CD4-positive, alpha-beta memory T cell (primary cell): ENCODE measurements at regions not wholly inside any gene's neighbourhood (a gene's known extent, or its start where the extent isn't known, plus 50 kb on each side); places are given as distances from the start of the nearest gene placed in this dataset.

Experiments used
- CTCF ChIA-PET: fragments of 350-600 bp; sonication (Branson Sonifier 250); formaldehyde crosslinking; loops from one replicate; lab custom pipeline; 2021; ENCODE audit warnings: inconsistent platforms; ENCODE audit not compliant: partially characterized antibody; lab: Charles Lee
- POLR2A ChIA-PET: fragments of 350-600 bp; sonication (Branson Sonifier 250); formaldehyde crosslinking; loops from one replicate; lab custom pipeline; 2021; ENCODE audit not compliant: partially characterized antibody; lab: Charles Lee
- DNase-seq, 5 donors: peaks; one replicate each; pipeline versions ENCODE4 v3.0.0 to v3.0.0-alpha.2; 2020 to 2022; ENCODE audit warnings: mixed read lengths in 1 of 5
- H3K27ac ChIP-seq: one replicate; pipeline ENCODE4 v1.7.0; 2013; ENCODE audit warnings: low read depth, low read length
- H3K27me3 ChIP-seq: 2 replicates; pipeline ENCODE4 v1.7.0; 2013; ENCODE audit warnings: mild to moderate bottlenecking, low read length, moderate library complexity; ENCODE audit not compliant: insufficient read depth
- H3K36me3 ChIP-seq: 2 replicates; pipeline ENCODE4 v1.7.0; 2013; ENCODE audit warnings: mild to moderate bottlenecking, low read length, moderate library complexity; ENCODE audit not compliant: insufficient read depth
- H3K4me1 ChIP-seq: 2 replicates; pipeline ENCODE4 v1.7.0; 2013; ENCODE audit warnings: mild to moderate bottlenecking, low read length, moderate library complexity; ENCODE audit not compliant: insufficient read depth
- H3K4me3 ChIP-seq, 2 donors: one replicate each; pipeline ENCODE4 v1.7.0; 2013; ENCODE audit warnings: low read length in 2 of 2, mild to moderate bottlenecking in 1 of 2
- H3K9me3 ChIP-seq, 2 donors: one replicate each; pipeline ENCODE4 v1.7.0; 2013; ENCODE audit warnings: low read length in 2 of 2, control low read depth in 1 of 2; ENCODE audit not compliant: control insufficient read depth in 1 of 2
- H3K27ac Mint-ChIP-seq, 7 donors: one replicate each; pipeline ENCODE4 v1.8.0; 2020 to 2021; ENCODE audit warnings: mixed read lengths in 7 of 7, mild to moderate bottlenecking in 6 of 7, inconsistent platforms in 3 of 7, moderate library complexity in 3 of 7
- H3K27me3 Mint-ChIP-seq, 2 donors: one replicate each; pipeline ENCODE4 v1.8.0; 2020 to 2021; ENCODE audit warnings: mixed read lengths in 2 of 2
- H3K36me3 Mint-ChIP-seq, 2 donors: one replicate each; pipeline ENCODE4 v1.8.0; 2020 to 2021; ENCODE audit warnings: mixed read lengths in 2 of 2, inconsistent platforms in 1 of 2, mild to moderate bottlenecking in 1 of 2
- H3K4me1 Mint-ChIP-seq, 4 donors: one replicate each; pipeline ENCODE4 v1.8.0; 2020 to 2021; ENCODE audit warnings: mixed read lengths in 4 of 4, mild to moderate bottlenecking in 1 of 4
- H3K4me3 Mint-ChIP-seq, 8 donors: one replicate each; pipeline ENCODE4 v1.8.0; 2020 to 2021; ENCODE audit warnings: mixed read lengths in 8 of 8, mild to moderate bottlenecking in 7 of 8, moderate library complexity in 6 of 8, inconsistent platforms in 3 of 8
- H3K9me3 Mint-ChIP-seq, 8 donors: one replicate each; pipeline ENCODE4 v1.8.0; 2020 to 2021; ENCODE audit warnings: mixed read lengths in 8 of 8, mild to moderate bottlenecking in 5 of 8, inconsistent platforms in 3 of 8, moderate library complexity in 1 of 8
- intact Hi-C: fragments of 100-400 bp; cut with micrococcal nuclease; formaldehyde crosslinking; loops from one replicate; pipeline ENCODE4 v1.15.1; 2023

- Histone ChIP-seq H3K9me3 (no peaks in the 10 kb centered on the region), H3K4me1 (no peaks in the 10 kb centered on the region), H3K4me3 (no peak overlapping the region), H3K36me3 (no peaks in the 10 kb centered on the region), H3K27me3 (no peaks in the 10 kb centered on the region), H3K27ac (no peak overlapping the region)
- peaks cover 0 to 51% (median 9%) of the 10 kb centered on the region in 8 donors for H3K9me3 Mint-ChIP-seq
- no peak for DNase-seq
- H3K4me3 Mint-ChIP-seq = no peak overlapping the region
- no peaks in the 10 kb centered on the region for H3K4me1 Mint-ChIP-seq
- peak overlapping the region in 1 of 7 donors; percentile 61 for H3K27ac Mint-ChIP-seq
- intact Hi-C loops = no loop called here
- no peaks in the 10 kb centered on the region for H3K27me3 Mint-ChIP-seq
- H3K36me3 Mint-ChIP-seq = peaks cover 0 to 1% of the 10 kb centered on the region in 2 donors
- POLR2A ChIA-PET = no interaction called here
- CTCF ChIA-PET = no interaction called here
These were observed 814.5 kb downstream of the KCNJ18 start for GRCh38 chr17:22506861-22507260.

- POLR2A ChIA-PET = no interaction called here
- H3K27me3 Mint-ChIP-seq = no peaks in the 10 kb centered on the region
These were observed 815.5 kb downstream of the KCNJ18 start for GRCh38 chr17:22507823-22508222.

GRCh38 chr17:22510504-22510903, 818.2 kb downstream of the KCNJ18 start:
- Histone ChIP-seq H3K4me1 (no peaks in the 10 kb centered on the region), H3K27me3 (no peaks in the 10 kb centered on the region), H3K27ac (no peak overlapping the region), H3K36me3 (no peaks in the 10 kb centered on the region), H3K4me3 (no peak overlapping the region), H3K9me3 (no peaks in the 10 kb centered on the region)
- Mint-ChIP-seq H3K4me3 (no peak overlapping the region), H3K4me1 (no peaks in the 10 kb centered on the region), H3K27me3 (no peaks in the 10 kb centered on the region), H3K36me3 (peaks cover 0 to 1% of the 10 kb centered on the region in 2 donors), H3K27ac (no peak overlapping the region), H3K9me3 (peaks cover 0 to 47% (median 12%) of the 10 kb centered on the region in 8 donors)
- intact Hi-C loops = no loop called here
- ChIA-PET CTCF (no interaction called here), POLR2A (no interaction called here)
- no peak for DNase-seq

More at GRCh38 chr17:22507823-22508222, 815.5 kb downstream of the KCNJ18 start:
- Histone ChIP-seq H3K27me3 (no peaks in the 10 kb centered on the region), H3K9me3 (no peaks in the 10 kb centered on the region), H3K4me3 (no peak overlapping the region), H3K4me1 (no peaks in the 10 kb centered on the region), H3K36me3 (no peaks in the 10 kb centered on the region), H3K27ac (no peak overlapping the region)
- CTCF ChIA-PET = no interaction called here
- no peaks in the 10 kb centered on the region for H3K4me1 Mint-ChIP-seq
- intact Hi-C loops = no loop called here
- DNase-seq = no peak
- no peak overlapping the region for H3K4me3 Mint-ChIP-seq
- peaks cover 0 to 1% of the 10 kb centered on the region in 2 donors for H3K36me3 Mint-ChIP-seq
- H3K27ac Mint-ChIP-seq = no peak overlapping the region
- peaks cover 0 to 56% (median 9%) of the 10 kb centered on the region in 8 donors for H3K9me3 Mint-ChIP-seq

GRCh38 chr17:22511431-22511830, 819.1 kb downstream of the KCNJ18 start:
- DNase-seq = no peak
- H3K27me3 ChIP-seq = no peaks in the 10 kb centered on the region
- Mint-ChIP-seq H3K9me3 (peaks cover 0 to 49% (median 14%) of the 10 kb centered on the region in 8 donors), H3K4me3 (no peak overlapping the region), H3K27ac (no peak overlapping the region), H3K4me1 (no peaks in the 10 kb centered on the region), H3K36me3 (no peaks in the 10 kb centered on the region), H3K27me3 (no peaks in the 10 kb centered on the region)
- no peaks in the 10 kb centered on the region for H3K4me1 ChIP-seq
- no peaks in the 10 kb centered on the region for H3K9me3 ChIP-seq
- no peak overlapping the region for H3K4me3 ChIP-seq
- CTCF ChIA-PET = no interaction called here
- intact Hi-C loops = no loop called here
- H3K27ac ChIP-seq = no peak overlapping the region
- POLR2A ChIA-PET = no interaction called here
- H3K36me3 ChIP-seq = no peaks in the 10 kb centered on the region

GRCh38 chr17:22512057-22512456, 819.7 kb downstream of the KCNJ18 start:
- no peaks in the 10 kb centered on the region for H3K36me3 Mint-ChIP-seq
- intact Hi-C loops = no loop called here
- no peaks in the 10 kb centered on the region for H3K4me1 ChIP-seq
- H3K4me3 Mint-ChIP-seq = no peak overlapping the region
- no peak for DNase-seq
- H3K4me3 ChIP-seq = no peak overlapping the region
- H3K4me1 Mint-ChIP-seq = no peaks in the 10 kb centered on the region
- ChIA-PET POLR2A (no interaction called here), CTCF (no interaction called here)
- H3K36me3 ChIP-seq = no peaks in the 10 kb centered on the region
- no peak overlapping the region for H3K27ac ChIP-seq
- no peaks in the 10 kb centered on the region for H3K27me3 Mint-ChIP-seq
- H3K27ac Mint-ChIP-seq = no peak overlapping the region
- H3K27me3 ChIP-seq = no peaks in the 10 kb centered on the region
- H3K9me3 ChIP-seq = no peaks in the 10 kb centered on the region
- H3K9me3 Mint-ChIP-seq = peaks cover 0 to 49% (median 15%) of the 10 kb centered on the region in 8 donors

GRCh38 chr17:22512506-22512905, 820.2 kb downstream of the KCNJ18 start:
- no peaks in the 10 kb centered on the region for H3K4me1 Mint-ChIP-seq
- intact Hi-C loops = no loop called here
- no peaks in the 10 kb centered on the region for H3K9me3 ChIP-seq
- no peak overlapping the region for H3K27ac Mint-ChIP-seq
- H3K27me3 Mint-ChIP-seq = no peaks in the 10 kb centered on the region
- H3K4me3 Mint-ChIP-seq = no peak overlapping the region
- peaks cover 0 to 48% (median 14%) of the 10 kb centered on the region in 8 donors for H3K9me3 Mint-ChIP-seq
- no peaks in the 10 kb centered on the region for H3K36me3 ChIP-seq
- no peak overlapping the region for H3K4me3 ChIP-seq
- no peak overlapping the region for H3K27ac ChIP-seq
- ChIA-PET CTCF (no interaction called here), POLR2A (no interaction called here)
- no peaks in the 10 kb centered on the region for H3K4me1 ChIP-seq
- no peak for DNase-seq
- no peaks in the 10 kb centered on the region for H3K27me3 ChIP-seq
- H3K36me3 Mint-ChIP-seq = no peaks in the 10 kb centered on the region

- intact Hi-C loops = no loop called here
- no peaks in the 10 kb centered on the region for H3K4me1 Mint-ChIP-seq
These were observed 820.7 kb downstream of the KCNJ18 start for GRCh38 chr17:22512997-22513538.

More at GRCh38 chr17:22512997-22513538, 820.7 kb downstream of the KCNJ18 start:
- Histone ChIP-seq H3K36me3 (no peaks in the 10 kb centered on the region), H3K9me3 (no peaks in the 10 kb centered on the region), H3K4me3 (no peak overlapping the region), H3K27me3 (no peaks in the 10 kb centered on the region), H3K4me1 (no peaks in the 10 kb centered on the region), H3K27ac (no peak overlapping the region)
- DNase-seq = no peak
- ChIA-PET CTCF (no interaction called here), POLR2A (no interaction called here)
- Mint-ChIP-seq H3K9me3 (peaks cover 0 to 47% (median 16%) of the 10 kb centered on the region in 8 donors), H3K36me3 (no peaks in the 10 kb centered on the region), H3K27me3 (no peaks in the 10 kb centered on the region), H3K4me3 (no peak overlapping the region), H3K27ac (no peak overlapping the region)
